Vagina (tissue), 2 donors: ENCODE measurements at regions not wholly inside any gene's neighbourhood (a gene's known extent, or its start where the extent isn't known, plus 50 kb on each side); places are given as distances from the start of the nearest gene placed in this dataset.
A peak's percentile ranks its signal among the peaks of the same experiment; 100 is the strongest.
"Not testable (repeated sequence)": the region's sequence is repeated elsewhere in the genome, so short reads cannot be mapped to it uniquely, and the experiment has no call there.

Source experiments
- DNase-seq, 2 donors: peaks; one replicate each; pipeline ENCODE4 v3.0.0-alpha.2; 2017; ENCODE audit errors: extremely low spot score in 2 of 2
- H3K27ac ChIP-seq: fragments of 200-600 bp; sonication (generic); one replicate; pipeline ENCODE4 v1.5.1; 2019
- H3K27me3 ChIP-seq: fragments of 200-600 bp; sonication (generic); one replicate; pipeline ENCODE4 v1.5.1; 2019
- H3K36me3 ChIP-seq, 2 donors: fragments of 200-600 bp; sonication (generic); one replicate each; pipeline ENCODE4 v1.5.1; 2017 to 2019
- H3K4me1 ChIP-seq: fragments of 200-600 bp; sonication (generic); one replicate; pipeline ENCODE4 v1.5.1; 2019
- H3K4me3 ChIP-seq, 2 donors: fragments of 200-600 bp; sonication (generic); 1 replicate in 1 of 2; 2 replicates in 1 of 2; pipeline ENCODE4 v1.5.1; 2016 to 2019
- H3K9me3 ChIP-seq: fragments of 200-600 bp; sonication (generic); one replicate; pipeline ENCODE4 v1.5.1; 2019
- POLR2A ChIP-seq, 2 donors: fragments of 450-650 bp; IDR thresholded peaks; one replicate each; pipeline ENCODE4 v1.6.1; 2017; ENCODE audit warnings: antibody characterized with exemption in 2 of 2, mild to moderate bottlenecking in 2 of 2, moderate library complexity in 2 of 2
- POLR2AphosphoS5 ChIP-seq, 2 donors: sonication (generic); formaldehyde crosslinking; IDR thresholded peaks; one replicate each; pipeline ENCODE4 v1.9.0; 2017; ENCODE audit warnings: antibody characterized with exemption in 2 of 2, mild to moderate bottlenecking in 2 of 2, low read depth in 1 of 2; ENCODE audit not compliant: insufficient read depth in 1 of 2
- intact Hi-C: fragments of 100-400 bp; cut with DNase I; formaldehyde crosslinking; loops from one replicate; pipeline ENCODE4 v1.15.1; 2023
- TF ChIP-seq, protein P1 (sequence below), 3 experiments: fragments of 450-650 bp in 2 of 3; fragments of 200-600 bp in 1 of 3; sonication (generic) in 1 of 3; IDR thresholded peaks; one replicate each; pipeline ENCODE4 v1.5.1; 2017 to 2019; ENCODE audit warnings: antibody characterized with exemption in 3 of 3, mild to moderate bottlenecking in 2 of 3, moderate library complexity in 2 of 3

DNA sequence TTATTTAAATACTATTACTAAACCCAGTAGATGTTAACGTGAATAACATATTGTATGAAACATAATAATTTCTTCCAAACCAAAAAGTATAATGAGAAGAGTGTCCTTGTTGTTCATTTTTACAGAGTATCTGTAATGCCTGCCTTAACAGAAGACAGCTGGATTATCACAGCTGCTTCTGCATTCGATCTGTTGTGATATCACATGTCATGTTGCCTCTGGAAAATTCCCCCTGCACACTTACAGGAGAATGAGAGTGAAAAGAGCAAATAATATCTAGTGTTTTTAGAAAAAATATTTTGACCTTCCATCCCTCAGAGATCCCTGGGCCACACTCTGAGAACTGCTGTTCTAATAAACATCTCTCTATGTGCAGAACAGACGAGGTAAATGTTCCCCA is 240.1 kb upstream of the NOCT start:
- peak overlapping the region; percentile 26 for H3K27ac ChIP-seq
- intact Hi-C loops: no loop called here

DNA sequence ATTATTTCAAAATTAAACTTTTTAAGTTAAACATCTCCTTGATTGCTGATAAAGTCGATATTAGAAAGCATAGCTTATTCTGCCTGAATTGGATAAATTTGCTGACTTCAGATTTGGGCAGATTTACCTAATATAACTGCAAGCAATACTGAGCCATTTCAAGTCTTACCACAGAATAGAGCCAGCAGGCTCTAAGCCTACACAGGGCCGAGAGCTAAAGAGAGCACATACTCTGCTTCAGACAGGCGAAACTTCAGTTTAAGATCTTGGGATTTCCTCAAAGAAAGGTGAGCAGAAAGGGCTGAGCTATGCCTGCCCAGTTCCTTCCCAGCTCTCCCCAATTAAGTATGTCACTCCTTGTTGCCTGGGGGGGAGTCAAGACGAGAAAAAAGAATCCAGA is 240.6 kb upstream of the NOCT start:
- Histone ChIP-seq H3K27me3 (no peaks in the 10 kb centered on the region), H3K4me1 (no peaks in the 10 kb centered on the region), H3K27ac (no peak overlapping the region), H3K9me3 (no peaks in the 10 kb centered on the region), H3K4me3 (no peak overlapping the region), H3K36me3 (no peaks in the 10 kb centered on the region)
- TF ChIP-seq, protein P1, sequence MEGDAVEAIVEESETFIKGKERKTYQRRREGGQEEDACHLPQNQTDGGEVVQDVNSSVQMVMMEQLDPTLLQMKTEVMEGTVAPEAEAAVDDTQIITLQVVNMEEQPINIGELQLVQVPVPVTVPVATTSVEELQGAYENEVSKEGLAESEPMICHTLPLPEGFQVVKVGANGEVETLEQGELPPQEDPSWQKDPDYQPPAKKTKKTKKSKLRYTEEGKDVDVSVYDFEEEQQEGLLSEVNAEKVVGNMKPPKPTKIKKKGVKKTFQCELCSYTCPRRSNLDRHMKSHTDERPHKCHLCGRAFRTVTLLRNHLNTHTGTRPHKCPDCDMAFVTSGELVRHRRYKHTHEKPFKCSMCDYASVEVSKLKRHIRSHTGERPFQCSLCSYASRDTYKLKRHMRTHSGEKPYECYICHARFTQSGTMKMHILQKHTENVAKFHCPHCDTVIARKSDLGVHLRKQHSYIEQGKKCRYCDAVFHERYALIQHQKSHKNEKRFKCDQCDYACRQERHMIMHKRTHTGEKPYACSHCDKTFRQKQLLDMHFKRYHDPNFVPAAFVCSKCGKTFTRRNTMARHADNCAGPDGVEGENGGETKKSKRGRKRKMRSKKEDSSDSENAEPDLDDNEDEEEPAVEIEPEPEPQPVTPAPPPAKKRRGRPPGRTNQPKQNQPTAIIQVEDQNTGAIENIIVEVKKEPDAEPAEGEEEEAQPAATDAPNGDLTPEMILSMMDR (IDR thresholded peaks at IDR 0.05): no peak
- no peak for TF ChIP-seq POLR2AphosphoS5 (IDR thresholded peaks at IDR 0.05; ENCODE audit: insufficient read depth in 1 of 2, low read depth in 1 of 2)
- TF ChIP-seq POLR2A (IDR thresholded peaks at IDR 0.05): no peak
- intact Hi-C loops: no loop called here
- DNase-seq: no peak

More for the DNA sequence above, 240.1 kb upstream of the NOCT start:
- Histone ChIP-seq H3K27me3 (no peaks in the 10 kb centered on the region), H3K36me3 (no peaks in the 10 kb centered on the region), H3K4me3 (no peak overlapping the region), H3K4me1 (no peaks in the 10 kb centered on the region), H3K9me3 (no peaks in the 10 kb centered on the region)
- no peak for DNase-seq
- TF ChIP-seq, protein P1 (IDR thresholded peaks at IDR 0.05): no peak
- TF ChIP-seq POLR2A (IDR thresholded peaks at IDR 0.05): no peak
- no peak for TF ChIP-seq POLR2AphosphoS5 (IDR thresholded peaks at IDR 0.05; ENCODE audit: insufficient read depth in 1 of 2, low read depth in 1 of 2)

DNA sequence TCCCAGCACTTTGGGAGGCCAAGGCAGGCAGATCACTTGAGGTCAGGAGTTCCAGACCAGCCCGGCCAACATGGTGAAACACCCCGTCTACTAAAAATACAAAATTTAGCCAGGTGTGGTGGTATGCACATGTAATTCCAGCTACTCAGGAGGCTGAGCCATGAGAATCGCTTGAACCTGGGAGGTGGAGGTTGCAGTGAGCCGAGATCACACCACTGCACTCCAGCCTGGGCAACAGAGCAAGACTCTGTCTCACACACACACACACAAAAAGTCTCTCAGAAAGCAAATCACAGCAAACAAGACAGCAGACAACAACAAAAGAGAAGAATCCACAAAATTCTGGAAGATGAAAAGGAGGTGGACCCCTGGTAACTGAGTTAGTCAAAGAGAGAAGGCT is 241.5 kb upstream of the NOCT start:
- H3K36me3 ChIP-seq, DNase-seq, intact Hi-C loops, H3K4me1 ChIP-seq, H3K27ac ChIP-seq, H3K4me3 ChIP-seq, H3K9me3 ChIP-seq, H3K27me3 ChIP-seq: not testable (repeated sequence)

DNA sequence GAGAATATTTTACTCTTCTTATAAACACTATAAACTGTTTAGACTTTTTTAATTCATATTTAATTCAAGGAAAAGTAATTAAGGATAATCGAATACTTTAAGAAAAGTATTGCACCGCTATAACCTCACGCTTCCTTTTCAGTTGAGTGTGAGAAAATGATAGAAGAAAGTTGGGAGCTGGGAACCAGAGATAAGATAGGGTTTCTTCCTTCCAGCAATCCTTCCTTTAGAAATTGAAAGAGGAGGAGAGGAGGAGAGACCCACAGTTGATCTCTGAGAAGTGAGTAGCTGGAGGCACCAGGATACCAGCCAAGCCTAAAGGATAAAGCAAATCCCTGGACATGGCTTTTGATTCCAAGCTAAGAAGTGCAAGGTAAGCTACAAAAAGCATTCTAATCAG is 242.3 kb upstream of the NOCT start:
- Histone ChIP-seq H3K36me3 (no peaks in the 10 kb centered on the region), H3K9me3 (no peaks in the 10 kb centered on the region), H3K4me1 (no peaks in the 10 kb centered on the region), H3K27ac (no peak overlapping the region), H3K4me3 (no peak overlapping the region), H3K27me3 (no peaks in the 10 kb centered on the region)
- TF ChIP-seq POLR2AphosphoS5 (IDR thresholded peaks at IDR 0.05; ENCODE audit: insufficient read depth in 1 of 2, low read depth in 1 of 2): no peak
- TF ChIP-seq POLR2A (IDR thresholded peaks at IDR 0.05): no peak
- TF ChIP-seq, protein P1 (IDR thresholded peaks at IDR 0.05): no peak
- intact Hi-C loops: no loop called here
- no peak for DNase-seq

DNA sequence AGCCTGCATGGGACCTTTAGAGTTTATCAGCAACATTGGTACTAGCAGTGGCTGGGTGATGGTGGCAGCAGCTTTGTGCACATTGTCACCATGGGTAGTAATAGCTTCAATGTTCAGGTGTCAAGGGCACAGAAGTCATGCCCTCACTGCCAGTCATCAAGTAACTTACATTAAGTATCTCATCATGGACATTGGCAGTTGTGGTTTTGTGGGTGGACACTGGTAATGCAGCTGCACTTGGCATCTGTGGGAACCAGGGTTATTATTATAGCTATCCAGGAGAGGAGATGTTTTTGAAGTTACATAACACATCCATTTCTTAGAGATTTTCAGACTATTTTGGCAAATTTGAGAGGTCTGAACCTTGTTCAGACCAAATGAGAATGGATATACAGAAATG is 243.2 kb upstream of the NOCT start:
- no peak for DNase-seq
- Histone ChIP-seq H3K36me3 (no peaks in the 10 kb centered on the region), H3K4me1 (no peaks in the 10 kb centered on the region), H3K9me3 (no peaks in the 10 kb centered on the region), H3K4me3 (no peak overlapping the region), H3K27me3 (no peaks in the 10 kb centered on the region), H3K27ac (no peak overlapping the region)
- TF ChIP-seq POLR2AphosphoS5 (IDR thresholded peaks at IDR 0.05; ENCODE audit: insufficient read depth in 1 of 2, low read depth in 1 of 2): no peak
- no peak for TF ChIP-seq POLR2A (IDR thresholded peaks at IDR 0.05)
- TF ChIP-seq, protein P1 (IDR thresholded peaks at IDR 0.05): no peak
- intact Hi-C loops: no loop called here

DNA sequence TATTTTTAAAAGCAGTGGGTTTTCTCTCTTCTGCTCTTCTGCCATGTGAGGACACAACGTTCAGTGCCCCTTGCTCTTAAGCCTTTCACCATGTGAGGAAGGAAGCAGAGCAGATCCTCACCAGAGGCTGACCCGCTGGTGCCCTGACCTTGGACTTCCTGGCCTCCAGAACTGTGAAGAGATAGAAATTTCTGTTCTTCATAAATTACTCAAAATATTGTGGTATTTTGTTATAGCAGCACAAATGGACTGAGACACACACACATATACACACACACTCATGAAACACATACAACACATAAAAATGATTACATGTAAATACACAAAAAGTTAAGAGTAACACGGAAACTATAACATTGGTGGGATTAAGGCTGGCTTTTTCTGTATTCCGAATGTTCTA is 244.8 kb upstream of the NOCT start:
- H3K27ac ChIP-seq: no peak overlapping the region
- intact Hi-C loops: no loop called here
- no peak overlapping the region for H3K4me3 ChIP-seq
- no peaks in the 10 kb centered on the region for H3K36me3 ChIP-seq
- no peaks in the 10 kb centered on the region for H3K9me3 ChIP-seq
- DNase-seq: no peak
- H3K4me1 ChIP-seq: no peaks in the 10 kb centered on the region
- TF ChIP-seq POLR2A (IDR thresholded peaks at IDR 0.05): no peak
- TF ChIP-seq POLR2AphosphoS5 (IDR thresholded peaks at IDR 0.05; ENCODE audit: insufficient read depth in 1 of 2, low read depth in 1 of 2): no peak
- TF ChIP-seq, protein P1 (IDR thresholded peaks at IDR 0.05): no peak
- no peaks in the 10 kb centered on the region for H3K27me3 ChIP-seq
